ENCODE measurements at regions not wholly inside any gene's neighbourhood (a gene's known extent, or its start where the extent isn't known, plus 50 kb on each side); places are given as distances from the start of the nearest gene placed in this dataset.

DNA sequence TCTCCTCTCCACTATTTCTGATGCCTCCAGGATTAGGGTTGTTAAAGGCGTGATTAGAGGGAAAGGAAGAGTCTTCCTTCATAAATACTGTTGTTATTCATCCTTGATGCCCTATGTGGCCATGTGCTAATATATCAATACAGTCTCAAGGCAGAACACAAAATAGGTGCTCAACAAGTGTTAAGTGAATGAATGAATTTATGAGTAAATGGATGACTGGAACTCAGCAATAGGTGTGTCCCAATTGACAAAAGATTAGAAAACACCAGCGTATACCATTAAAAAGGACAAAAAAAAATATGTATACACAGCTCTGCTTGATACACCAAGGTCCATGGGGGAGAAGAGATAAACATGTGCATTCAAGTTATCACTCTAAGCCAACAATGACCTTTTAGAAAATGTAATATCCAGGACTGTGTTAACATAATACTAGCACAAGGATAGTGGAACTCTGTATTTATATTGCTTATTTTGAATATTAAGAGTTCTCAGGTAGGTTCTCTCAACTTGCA lies 171.2 kb upstream of the MYLIP start:
- TF ChIP-seq CTCF (IDR thresholded peaks at IDR 0.05) (no peak), POLR2A (IDR thresholded peaks at IDR 0.05) (no peak)

Data from ovary (tissue), 3 donors.